Glutamatergic neuron (in vitro differentiated cells): ENCODE measurements at regions not wholly inside any gene's neighbourhood (a gene's known extent, or its start where the extent isn't known, plus 50 kb on each side); places are given as distances from the start of the nearest gene placed in this dataset.

Experiments
- DNase-seq: peaks from one replicate; pipeline ENCODE4 v3.0.0; 2022
- H3K27ac Mint-ChIP-seq: one replicate; pipeline ENCODE4 v1.8.0; 2020; ENCODE audit warnings: mild to moderate bottlenecking, mixed read lengths, inconsistent platforms; ENCODE audit not compliant: unreplicated experiment
- H3K27me3 Mint-ChIP-seq: one replicate; pipeline ENCODE4 v1.8.0; 2020; ENCODE audit warnings: mild to moderate bottlenecking, moderate library complexity, mixed read lengths, inconsistent platforms; ENCODE audit not compliant: unreplicated experiment
- H3K36me3 Mint-ChIP-seq: one replicate; pipeline ENCODE4 v1.8.0; 2020; ENCODE audit warnings: mild to moderate bottlenecking, mixed read lengths, inconsistent platforms; ENCODE audit not compliant: unreplicated experiment
- H3K4me1 Mint-ChIP-seq: one replicate; pipeline ENCODE4 v1.8.0; 2020; ENCODE audit warnings: mild to moderate bottlenecking, low read depth, mixed read lengths, inconsistent platforms; ENCODE audit not compliant: unreplicated experiment
- H3K4me3 Mint-ChIP-seq: one replicate; pipeline ENCODE4 v1.8.0; 2020; ENCODE audit warnings: mild to moderate bottlenecking, mixed read lengths, inconsistent platforms; ENCODE audit not compliant: unreplicated experiment
- H3K9me3 Mint-ChIP-seq: one replicate; pipeline ENCODE4 v1.8.0; 2020; ENCODE audit warnings: mild to moderate bottlenecking, moderate library complexity, mixed read lengths, inconsistent platforms; ENCODE audit not compliant: unreplicated experiment
- CTCF ChIP-seq: fragments of 200-600 bp; sonication (generic); IDR thresholded peaks from one replicate; pipeline ENCODE4 v1.5.0; 2021; ENCODE audit not compliant: partially characterized antibody, unreplicated experiment

GRCh38 chrX:134718105-134718965 lies 60.1 kb upstream of the PLAC1 start:
- no peaks in the 10 kb centered on the region for H3K9me3 Mint-ChIP-seq

GRCh38 chrX:134717698-134718097 lies 59.4 kb upstream of the PLAC1 start:
- Mint-ChIP-seq H3K27ac (no peak overlapping the region), H3K36me3 (no peaks in the 10 kb centered on the region), H3K9me3 (no peaks in the 10 kb centered on the region), H3K4me3 (no peak overlapping the region), H3K27me3 (no peaks in the 10 kb centered on the region), H3K4me1 (peaks cover 8% of the 10 kb centered on the region)
- no peak for TF ChIP-seq CTCF
- no peak for DNase-seq

More at GRCh38 chrX:134718105-134718965, 60.1 kb upstream of the PLAC1 start:
- H3K4me3 Mint-ChIP-seq: no peak overlapping the region
- DNase-seq: no peak
- peaks cover 2% of the 10 kb centered on the region for H3K4me1 Mint-ChIP-seq
- no peak for TF ChIP-seq CTCF
- no peaks in the 10 kb centered on the region for H3K27me3 Mint-ChIP-seq
- H3K27ac Mint-ChIP-seq: no peak overlapping the region
- no peaks in the 10 kb centered on the region for H3K36me3 Mint-ChIP-seq

GRCh38 chrX:134716620-134717012 lies 58.3 kb upstream of the PLAC1 start:
- Mint-ChIP-seq H3K4me1 (peaks cover 14% of the 10 kb centered on the region), H3K9me3 (no peaks in the 10 kb centered on the region), H3K36me3 (no peaks in the 10 kb centered on the region), H3K27ac (no peak overlapping the region), H3K27me3 (no peaks in the 10 kb centered on the region), H3K4me3 (no peak overlapping the region)
- no peak for DNase-seq
- no peak for TF ChIP-seq CTCF

- peak; percentile 40 for DNase-seq
- Mint-ChIP-seq H3K9me3 (no peaks in the 10 kb centered on the region), H3K36me3 (no peaks in the 10 kb centered on the region), H3K27me3 (no peaks in the 10 kb centered on the region), H3K4me3 (no peak overlapping the region), H3K27ac (no peak overlapping the region), H3K4me1 (peaks cover 18% of the 10 kb centered on the region)
- TF ChIP-seq CTCF: no peak
Observed at GRCh38 chrX:134715930-134716619, 57.8 kb upstream of the PLAC1 start.

- no peak for DNase-seq
- no peak for TF ChIP-seq CTCF
- Mint-ChIP-seq H3K36me3 (no peaks in the 10 kb centered on the region), H3K4me3 (no peak overlapping the region), H3K4me1 (peaks cover 18% of the 10 kb centered on the region), H3K27me3 (no peaks in the 10 kb centered on the region), H3K9me3 (no peaks in the 10 kb centered on the region), H3K27ac (no peak overlapping the region)
Observed at GRCh38 chrX:134714633-134715110, 56.4 kb upstream of the PLAC1 start.
